Stimulated activated CD4-positive, alpha-beta T cell treated with anti-CD3 and anti-CD28 coated beads, Interleukin-2, amount 100 ng/mL, for 48 hours (primary cell): ENCODE measurements at regions not wholly inside any gene's neighbourhood (a gene's known extent, or its start where the extent isn't known, plus 50 kb on each side); places are given as distances from the start of the nearest gene placed in this dataset.
"Not testable (repeated sequence)": the region's sequence is repeated elsewhere in the genome, so short reads cannot be mapped to it uniquely, and the experiment has no call there.

Source experiments
- DNase-seq, 2 donors: peaks; one replicate each; pipeline ENCODE4 v3.0.0-alpha.2; 2020

GRCh38 chr13:82467626-82468025, 1414.6 kb downstream of the SLITRK1 start:
- no peak for DNase-seq

- not testable (repeated sequence) for DNase-seq
These were observed 1422.7 kb downstream of the SLITRK1 start for GRCh38 chr13:82459575-82459974.

- DNase-seq, result no peak
These were observed 1424.1 kb downstream of the SLITRK1 start for GRCh38 chr13:82458169-82458568.

- not testable (repeated sequence) for DNase-seq
These were observed 1424.7 kb downstream of the SLITRK1 start for GRCh38 chr13:82457548-82457947.

GRCh38 chr13:82447416-82448077, 1434.7 kb downstream of the SLITRK1 start:
- DNase-seq, result no peak

GRCh38 chr13:82439159-82439904, 1442.9 kb downstream of the SLITRK1 start:
- DNase-seq, result no peak

- no peak for DNase-seq
These were observed 1444.0 kb downstream of the SLITRK1 start for GRCh38 chr13:82438320-82438719.

- no peak for DNase-seq
These were observed 1446.1 kb downstream of the SLITRK1 start for GRCh38 chr13:82436099-82436585.

GRCh38 chr13:82432949-82433348, 1449.3 kb downstream of the SLITRK1 start:
- no peak for DNase-seq

- no peak for DNase-seq
These were observed 1469.5 kb downstream of the SLITRK1 start for GRCh38 chr13:82412749-82413148.

GRCh38 chr13:82407321-82407720, 1475.0 kb downstream of the SLITRK1 start:
- no peak for DNase-seq

GRCh38 chr13:82374719-82375118, 1507.6 kb downstream of the SLITRK1 start:
- DNase-seq, result no peak

- DNase-seq, result no peak
These were observed 1512.0 kb downstream of the SLITRK1 start for GRCh38 chr13:82370316-82370715.

GRCh38 chr13:82364525-82364924, 1517.7 kb downstream of the SLITRK1 start:
- DNase-seq, result no peak

- no peak for DNase-seq
These were observed 1524.0 kb downstream of the SLITRK1 start for GRCh38 chr13:82358284-82358683.

GRCh38 chr13:82356667-82357410, 1525.4 kb downstream of the SLITRK1 start:
- no peak for DNase-seq

- DNase-seq, result no peak
These were observed 1537.4 kb downstream of the SLITRK1 start for GRCh38 chr13:82344867-82345266.

GRCh38 chr13:82341116-82341515, 1541.2 kb downstream of the SLITRK1 start:
- DNase-seq, result no peak

- no peak for DNase-seq
These were observed 1551.8 kb downstream of the SLITRK1 start for GRCh38 chr13:82330499-82330898.

GRCh38 chr13:82323101-82323500, 1559.2 kb downstream of the SLITRK1 start:
- DNase-seq, result no peak

- DNase-seq, result no peak
These were observed 1576.7 kb downstream of the SLITRK1 start for GRCh38 chr13:82305588-82305987.

- DNase-seq, result no peak
These were observed 1584.2 kb downstream of the SLITRK1 start for GRCh38 chr13:82298106-82298505.

- DNase-seq, result no peak
These were observed 1588.0 kb downstream of the SLITRK1 start for GRCh38 chr13:82294226-82294625.

GRCh38 chr13:82292334-82292733, 1589.9 kb downstream of the SLITRK1 start:
- DNase-seq, result no peak
